ENCODE measurements at regions not wholly inside any gene's neighbourhood (a gene's known extent, or its start where the extent isn't known, plus 50 kb on each side); places are given as distances from the start of the nearest gene placed in this dataset.

GRCh38 chr19:28960986-28961705 is 251.8 kb downstream of the UQCRFS1 start:
- Histone ChIP-seq H2AFZ (ENCODE audit: control insufficient read depth, low read depth, low read length) (no peak overlapping the region), H3K36me3 (ENCODE audit: control insufficient read depth in 2 of 2, insufficient read depth in 2 of 2, low read length in 1 of 2) (no peaks in the 10 kb centered on the region), H3K9me3 (replicated peaks; ENCODE audit: control insufficient read depth, insufficient read depth, low read length) (no peaks in the 10 kb centered on the region), H3K9ac (ENCODE audit: control insufficient read depth, insufficient read depth, low read length) (no peak overlapping the region), H3K27me3 (replicated peaks in 1 of 2; ENCODE audit: control insufficient read depth in 2 of 2, insufficient read depth in 2 of 2, low read length in 1 of 2) (no peaks in the 10 kb centered on the region), H3K27ac (ENCODE audit: control insufficient read depth, insufficient read depth) (no peak overlapping the region), H3K4me3 (no peak overlapping the region), H3K4me1 (ENCODE audit: control insufficient read depth, insufficient read depth, low read length) (no peaks in the 10 kb centered on the region), H3K79me2 (ENCODE audit: control insufficient read depth, insufficient read depth, low read length) (no peaks in the 10 kb centered on the region), H3K4me2 (ENCODE audit: control insufficient read depth, insufficient read depth) (no peak overlapping the region), H4K20me1 (ENCODE audit: control insufficient read depth, insufficient read depth) (no peaks in the 10 kb centered on the region)
- DNase-seq (ENCODE audit: low read depth, low spot score) = no peak
- ATAC-seq = no peak
- TF ChIP-seq NKRF (conservative IDR thresholded peaks at IDR 0.05) (no peak), KDM1A (IDR thresholded peaks at IDR 0.05; ENCODE audit: borderline replicate concordance) (no peak), RCOR1 (conservative IDR thresholded peaks at IDR 0.05; ENCODE audit: low read depth, low read length) (no peak), RB1 (IDR thresholded peaks at IDR 0.05; ENCODE audit: borderline replicate concordance) (no peak), BCL3 (IDR thresholded peaks at IDR 0.05; ENCODE audit: borderline replicate concordance, insufficient read depth, low read depth, low read length, poor library complexity, severe bottlenecking) (no peak), SMARCA5 (IDR thresholded peaks at IDR 0.05) (no peak), RBBP5 (conservative IDR thresholded peaks at IDR 0.05) (no peak), SUZ12 (IDR thresholded peaks at IDR 0.05; ENCODE audit: unreplicated experiment) (no peak), CHD2 (IDR thresholded peaks at IDR 0.05; ENCODE audit: borderline replicate concordance, low read depth, low read length) (no peak), NFYB (IDR thresholded peaks at IDR 0.05; ENCODE audit: insufficient read depth, low read depth, low read length) (no peak), SUPT20H (IDR thresholded peaks at IDR 0.05; ENCODE audit: borderline replicate concordance, control insufficient read depth, low read depth, low read length) (no peak), SKIL (IDR thresholded peaks at IDR 0.05; ENCODE audit: low read depth, poor library complexity, severe bottlenecking) (no peak), ZNF24 (IDR thresholded peaks at IDR 0.05) (no peak), RELB (IDR thresholded peaks at IDR 0.05; ENCODE audit: low read depth) (no peak), E2F4 (IDR thresholded peaks at IDR 0.05; ENCODE audit: low read depth, low read length) (no peak)
- ChIA-PET POLR2A (no interaction called here), CTCF (interaction anchor here (0.7 kb wide), 1 partner anchor 16 kb away, joined by 3 read pairs; no protein-coding TSS in a partner anchor), RAD21 (ENCODE audit: unreplicated experiment) (no interaction called here), SMC1A (ENCODE audit: uncharacterized antibody, unreplicated experiment) (no interaction called here)
- in situ Hi-C loops (cut with MboI) = no loop called here
- no peak for FAIRE-seq
- intact Hi-C loops (cut with micrococcal nuclease; ENCODE audit: unreplicated experiment) = no loop called here
- 33% methylated on average over 4 of the region's 4 CpGs for WGBS (ENCODE audit: insufficient coverage, insufficient replicate concordance, low lambda C conversion rate, missing lambda C conversion rate)
- no TSS peak for BruUV-seq (replicated peaks)
